Memory B cell (primary cell): ENCODE measurements at regions not wholly inside any gene's neighbourhood (a gene's known extent, or its start where the extent isn't known, plus 50 kb on each side); places are given as distances from the start of the nearest gene placed in this dataset.
A peak's percentile ranks its signal among the peaks of the same experiment; 100 is the strongest.
"Not testable (repeated sequence)": the region's sequence is repeated elsewhere in the genome, so short reads cannot be mapped to it uniquely, and the experiment has no call there.

Source experiments
- ATAC-seq: fragments of 150-1000 bp; cut with Tn5 transposase; 2 replicates; pipeline ENCODE4 v1.10.0; 2021; ENCODE audit warnings: low read depth, mild to moderate bottlenecking, moderate library complexity
- DNase-seq, 2 donors: peaks; one replicate each; pipeline ENCODE4 v3.0.0; 2022; ENCODE audit warnings: low spot score in 2 of 2
- H3K27ac Mint-ChIP-seq: one replicate; pipeline ENCODE4 v1.8.0; 2022; ENCODE audit warnings: mild to moderate bottlenecking, moderate library complexity, mixed read lengths
- H3K27me3 Mint-ChIP-seq: one replicate; pipeline ENCODE4 v1.8.0; 2022; ENCODE audit warnings: mixed read lengths
- H3K36me3 Mint-ChIP-seq: one replicate; pipeline ENCODE4 v1.8.0; 2022; ENCODE audit warnings: mild to moderate bottlenecking, mixed read lengths
- H3K4me1 Mint-ChIP-seq: one replicate; pipeline ENCODE4 v1.8.0; 2022; ENCODE audit warnings: mixed read lengths
- H3K4me3 Mint-ChIP-seq: one replicate; pipeline ENCODE4 v1.8.0; 2022; ENCODE audit warnings: mild to moderate bottlenecking, moderate library complexity, mixed read lengths
- H3K9me3 Mint-ChIP-seq: one replicate; pipeline ENCODE4 v1.8.0; 2022; ENCODE audit warnings: mixed read lengths

- Mint-ChIP-seq H3K27ac (peak overlapping the region; percentile 74), H3K4me1 (peaks cover 7% of the 10 kb centered on the region), H3K9me3 (no peaks in the 10 kb centered on the region), H3K27me3 (no peaks in the 10 kb centered on the region), H3K4me3 (no peak overlapping the region), H3K36me3 (no peaks in the 10 kb centered on the region)
- DNase-seq: no peak
- ATAC-seq: no peak
Measured at GRCh38 chr6:149139782-149140136, 177.8 kb upstream of the TAB2 start.

GRCh38 chr6:149140137-149140909 lies 177.2 kb upstream of the TAB2 start:
- peak overlapping the region; percentile 74 for H3K27ac Mint-ChIP-seq
- no peaks in the 10 kb centered on the region for H3K36me3 Mint-ChIP-seq
- H3K4me1 Mint-ChIP-seq: peaks cover 7% of the 10 kb centered on the region
- H3K4me3 Mint-ChIP-seq: peak overlapping the region; percentile 9
- ATAC-seq (peak; percentile 95), DNase-seq (peak; percentile 29 to 37)
- no peaks in the 10 kb centered on the region for H3K9me3 Mint-ChIP-seq
- no peaks in the 10 kb centered on the region for H3K27me3 Mint-ChIP-seq

- peak; percentile 40 for ATAC-seq
- Mint-ChIP-seq H3K4me3 (no peak overlapping the region), H3K9me3 (no peaks in the 10 kb centered on the region), H3K36me3 (no peaks in the 10 kb centered on the region), H3K27me3 (no peaks in the 10 kb centered on the region), H3K4me1 (peaks cover 7% of the 10 kb centered on the region), H3K27ac (peak overlapping the region; percentile 74)
- DNase-seq: no peak
Measured at GRCh38 chr6:149140910-149141290, 176.6 kb upstream of the TAB2 start.

- Mint-ChIP-seq H3K36me3 (no peaks in the 10 kb centered on the region), H3K4me1 (peaks cover 9% of the 10 kb centered on the region), H3K4me3 (no peak overlapping the region)
Measured at GRCh38 chr6:149142924-149143429, 174.5 kb upstream of the TAB2 start.

GRCh38 chr6:149145800-149146199 lies 171.7 kb upstream of the TAB2 start:
- ATAC-seq, H3K27me3 Mint-ChIP-seq, H3K9me3 Mint-ChIP-seq, H3K27ac Mint-ChIP-seq, H3K36me3 Mint-ChIP-seq, H3K4me3 Mint-ChIP-seq, DNase-seq, H3K4me1 Mint-ChIP-seq: not testable (repeated sequence)

More at GRCh38 chr6:149142924-149143429, 174.5 kb upstream of the TAB2 start:
- Mint-ChIP-seq H3K27ac (no peak overlapping the region), H3K9me3 (no peaks in the 10 kb centered on the region), H3K27me3 (peaks cover 2% of the 10 kb centered on the region)
- DNase-seq: no peak
- no peak for ATAC-seq

GRCh38 chr6:149147195-149147594 lies 170.3 kb upstream of the TAB2 start:
- H3K4me1 Mint-ChIP-seq: peaks cover 2% of the 10 kb centered on the region
- peaks cover 11% of the 10 kb centered on the region for H3K27me3 Mint-ChIP-seq
- DNase-seq (no peak), ATAC-seq (no peak)
- peaks cover 3% of the 10 kb centered on the region for H3K36me3 Mint-ChIP-seq
- H3K4me3 Mint-ChIP-seq: no peak overlapping the region
- H3K9me3 Mint-ChIP-seq: no peaks in the 10 kb centered on the region
- no peak overlapping the region for H3K27ac Mint-ChIP-seq

GRCh38 chr6:149147938-149148718 lies 169.4 kb upstream of the TAB2 start:
- Mint-ChIP-seq H3K4me3 (no peak overlapping the region), H3K27me3 (peaks cover 11% of the 10 kb centered on the region), H3K27ac (no peak overlapping the region), H3K9me3 (no peaks in the 10 kb centered on the region), H3K36me3 (peaks cover 3% of the 10 kb centered on the region), H3K4me1 (peaks cover 2% of the 10 kb centered on the region)
- DNase-seq (no peak), ATAC-seq (no peak)

- ATAC-seq (no peak), DNase-seq (no peak)
- Mint-ChIP-seq H3K4me1 (peaks cover 2% of the 10 kb centered on the region), H3K27me3 (peaks cover 11% of the 10 kb centered on the region), H3K27ac (no peak overlapping the region), H3K9me3 (no peaks in the 10 kb centered on the region), H3K36me3 (peaks cover 3% of the 10 kb centered on the region), H3K4me3 (no peak overlapping the region)
Measured at GRCh38 chr6:149149653-149150052, 167.9 kb upstream of the TAB2 start.

GRCh38 chr6:149150301-149150700 lies 167.2 kb upstream of the TAB2 start:
- Mint-ChIP-seq H3K9me3 (no peaks in the 10 kb centered on the region), H3K27me3 (peaks cover 11% of the 10 kb centered on the region), H3K36me3 (peaks cover 3% of the 10 kb centered on the region), H3K27ac (no peak overlapping the region), H3K4me1 (peaks cover 2% of the 10 kb centered on the region), H3K4me3 (no peak overlapping the region)
- ATAC-seq: no peak
- DNase-seq: no peak

- Mint-ChIP-seq H3K27ac (no peak overlapping the region), H3K4me1 (peaks cover 2% of the 10 kb centered on the region), H3K4me3 (no peak overlapping the region), H3K9me3 (peaks cover 1% of the 10 kb centered on the region), H3K27me3 (peaks cover 11% of the 10 kb centered on the region), H3K36me3 (peaks cover 3% of the 10 kb centered on the region)
- no peak for DNase-seq
- ATAC-seq: no peak
Measured at GRCh38 chr6:149150801-149151398, 166.6 kb upstream of the TAB2 start.

GRCh38 chr6:149152521-149152920 lies 165.0 kb upstream of the TAB2 start:
- no peak for DNase-seq
- ATAC-seq: no peak
- Mint-ChIP-seq H3K4me1 (no peaks in the 10 kb centered on the region), H3K36me3 (peaks cover 3% of the 10 kb centered on the region), H3K9me3 (peaks cover 1% of the 10 kb centered on the region), H3K27ac (no peak overlapping the region), H3K4me3 (no peak overlapping the region), H3K27me3 (peaks cover 9% of the 10 kb centered on the region)

GRCh38 chr6:149153100-149153499 lies 164.4 kb upstream of the TAB2 start:
- no peaks in the 10 kb centered on the region for H3K4me1 Mint-ChIP-seq
- no peak for DNase-seq
- peaks cover 3% of the 10 kb centered on the region for H3K36me3 Mint-ChIP-seq
- no peak overlapping the region for H3K4me3 Mint-ChIP-seq
- peaks cover 1% of the 10 kb centered on the region for H3K9me3 Mint-ChIP-seq
- H3K27me3 Mint-ChIP-seq: peaks cover 9% of the 10 kb centered on the region
- no peak overlapping the region for H3K27ac Mint-ChIP-seq
- ATAC-seq: no peak

- DNase-seq: no peak
- H3K27me3 Mint-ChIP-seq: peaks cover 7% of the 10 kb centered on the region
- no peak overlapping the region for H3K27ac Mint-ChIP-seq
- no peaks in the 10 kb centered on the region for H3K4me1 Mint-ChIP-seq
- no peak for ATAC-seq
- H3K9me3 Mint-ChIP-seq: peaks cover 1% of the 10 kb centered on the region
- H3K4me3 Mint-ChIP-seq: no peak overlapping the region
- peaks cover 3% of the 10 kb centered on the region for H3K36me3 Mint-ChIP-seq
Measured at GRCh38 chr6:149153693-149154092, 163.8 kb upstream of the TAB2 start.

GRCh38 chr6:149154261-149154821 lies 163.2 kb upstream of the TAB2 start:
- Mint-ChIP-seq H3K36me3 (no peaks in the 10 kb centered on the region), H3K27me3 (peaks cover 2% of the 10 kb centered on the region), H3K4me1 (peaks cover 3% of the 10 kb centered on the region), H3K27ac (no peak overlapping the region), H3K4me3 (no peak overlapping the region), H3K9me3 (peaks cover 1% of the 10 kb centered on the region)
- DNase-seq: no peak
- ATAC-seq: no peak
